ENCODE measurements at regions not wholly inside any gene's neighbourhood (a gene's known extent, or its start where the extent isn't known, plus 50 kb on each side); places are given as distances from the start of the nearest gene placed in this dataset.

DNA sequence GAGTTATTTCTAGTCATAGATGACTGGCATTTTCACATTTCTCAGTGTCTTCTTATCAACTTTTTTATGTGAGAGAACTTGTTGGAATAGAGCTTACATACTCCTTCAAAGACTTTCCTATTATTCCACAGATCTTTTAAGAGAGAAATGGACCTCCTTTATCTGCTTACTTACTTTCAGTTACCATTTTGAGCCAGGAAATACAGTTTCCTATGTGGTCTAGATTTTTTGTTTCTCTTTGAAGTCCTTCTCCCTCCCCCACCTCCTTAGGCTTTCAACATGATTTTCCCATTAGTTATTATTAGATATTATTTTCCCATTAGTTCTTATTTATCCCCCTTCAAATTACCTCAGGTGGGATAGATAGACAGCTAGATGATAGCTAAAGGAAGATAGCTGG is 289.1 kb upstream of the ITGA1 start:
- no peak for DNase-seq (ENCODE audit: low spot score)

DNA sequence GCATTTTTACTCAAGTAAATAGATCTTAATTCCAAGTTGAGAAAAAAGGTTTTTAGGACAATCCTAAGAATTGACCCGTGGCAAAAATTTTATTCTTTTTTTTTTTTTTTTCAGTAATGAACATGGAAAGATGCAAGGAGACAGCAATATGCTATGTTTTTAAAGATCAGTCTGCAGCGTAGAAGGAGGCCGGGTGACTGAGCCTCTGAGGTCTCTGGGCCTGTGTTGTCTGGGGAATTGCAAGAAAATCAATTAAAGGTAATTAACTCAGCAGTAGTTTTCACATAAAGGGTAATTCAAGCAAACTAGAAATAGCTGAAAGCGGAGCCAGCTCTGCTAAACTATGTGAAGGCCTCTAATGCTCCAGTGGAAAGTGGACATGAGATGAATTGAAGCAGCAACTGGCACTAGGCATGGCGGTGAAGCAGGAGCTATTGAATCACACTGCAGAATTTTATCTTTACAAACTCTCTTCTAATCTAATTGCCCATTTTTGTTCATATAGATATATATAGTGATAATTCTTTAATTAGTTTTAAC is 285.2 kb upstream of the ITGA1 start:
- DNase-seq (ENCODE audit: low spot score): no peak

DNA sequence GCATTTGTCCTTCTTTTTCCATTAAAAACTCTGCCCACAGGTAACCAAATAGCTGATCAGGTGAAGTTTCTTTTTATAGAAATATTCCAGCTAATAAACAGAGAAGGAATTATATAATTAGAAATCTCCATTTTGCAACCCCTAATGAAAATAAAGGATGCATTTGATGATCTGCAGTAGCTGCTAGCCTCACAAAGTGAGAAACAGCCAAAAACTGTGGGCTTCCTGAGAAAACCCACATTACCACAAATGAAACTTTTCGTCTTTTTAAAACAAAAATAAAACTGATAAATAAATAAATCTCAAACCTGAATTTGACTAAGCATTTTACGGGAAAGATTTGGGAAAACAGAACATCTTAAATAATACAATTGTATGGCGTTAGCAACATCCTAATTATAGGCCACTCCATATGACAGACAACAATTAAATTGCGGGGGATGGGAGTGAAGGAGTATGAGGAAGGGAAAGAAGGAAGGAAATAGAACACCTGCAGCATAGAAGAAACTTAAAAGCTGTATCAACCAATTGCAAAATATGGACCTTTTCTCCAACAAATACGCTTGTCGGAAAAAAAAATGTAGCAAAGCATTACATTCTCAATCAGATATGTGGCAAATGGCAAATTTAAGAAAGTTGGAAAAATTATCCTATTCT is 283.0 kb upstream of the ITGA1 start:
- no peak for DNase-seq (ENCODE audit: low spot score)

DNA sequence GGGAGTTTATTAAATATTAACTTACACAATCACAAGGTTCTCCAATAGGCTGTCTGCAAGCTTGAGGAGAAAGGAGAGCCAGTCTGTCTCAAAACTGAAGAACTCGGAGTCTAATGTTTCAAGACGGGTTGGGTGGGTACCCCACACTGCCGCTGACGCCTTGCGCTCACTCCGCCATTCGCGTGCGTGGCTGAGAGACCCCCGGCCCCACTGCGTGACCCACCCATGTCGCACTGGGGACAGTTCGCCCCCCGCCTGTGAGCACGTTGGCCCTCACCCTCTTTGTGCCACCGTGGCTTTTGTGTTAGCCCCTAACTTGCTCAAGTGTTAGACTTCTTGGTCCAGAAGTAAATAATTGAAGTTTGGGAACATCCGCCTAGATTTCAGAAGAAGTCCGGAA is 270.0 kb upstream of the ITGA1 start:
- DNase-seq (ENCODE audit: low spot score): no peak

DNA sequence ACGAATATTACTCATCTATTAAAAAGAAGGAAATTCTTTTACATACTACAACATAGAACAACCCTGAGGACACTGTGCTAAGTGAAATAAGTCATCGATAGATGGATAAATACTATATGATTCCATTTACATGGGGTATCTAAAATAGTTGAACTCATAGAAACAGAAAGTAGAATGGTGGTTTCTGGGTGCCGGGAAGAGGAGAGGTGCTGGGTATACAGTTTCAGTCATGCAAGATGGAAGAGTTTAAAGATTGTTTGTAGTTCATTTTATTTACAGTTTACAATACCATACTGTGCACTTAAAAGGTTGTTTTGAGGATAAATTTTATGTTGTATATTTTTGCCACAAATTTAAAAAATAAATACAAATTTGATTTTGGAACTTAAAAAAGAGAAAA is 267.5 kb upstream of the ITGA1 start:
- no peak for DNase-seq (ENCODE audit: low spot score)

DNA sequence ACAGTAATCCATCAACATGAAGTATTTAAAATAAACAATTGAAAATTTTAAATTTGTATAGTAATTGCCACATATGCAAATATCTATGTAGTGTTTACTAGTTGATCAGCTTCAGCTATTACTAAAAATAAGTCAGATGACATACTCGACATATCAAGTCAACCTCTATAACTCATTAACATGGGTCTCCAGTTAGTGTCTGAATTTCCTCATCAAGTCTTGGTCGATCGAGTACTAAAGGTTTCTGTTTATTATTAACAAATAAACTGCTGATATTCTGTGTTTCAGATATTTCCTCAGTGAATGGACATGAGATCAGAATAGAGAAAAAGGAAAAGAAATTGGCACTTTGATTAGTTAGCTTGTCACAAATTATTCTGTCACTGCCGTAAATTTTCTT is 266.5 kb upstream of the ITGA1 start:
- DNase-seq (ENCODE audit: low spot score): no peak

DNA sequence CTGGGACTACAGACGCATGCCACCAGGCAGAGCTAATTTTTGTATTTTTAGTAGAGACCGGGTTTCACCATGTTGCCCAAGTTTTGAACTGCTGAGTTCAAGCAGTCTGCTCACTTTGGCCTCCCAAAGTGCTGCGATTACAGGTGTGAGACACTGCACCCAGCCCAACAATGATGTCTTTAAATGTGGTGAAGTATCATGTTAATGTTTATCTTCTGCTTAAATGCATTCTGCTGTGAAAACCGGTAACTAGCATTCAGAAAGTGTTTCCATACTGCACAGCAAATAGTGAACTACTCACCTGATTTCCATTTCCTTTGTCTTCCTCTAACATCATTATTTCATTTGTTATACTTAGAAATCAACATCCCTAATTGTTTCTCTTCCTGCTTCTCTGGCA is 264.0 kb upstream of the ITGA1 start:
- DNase-seq (ENCODE audit: low spot score): no peak

DNA sequence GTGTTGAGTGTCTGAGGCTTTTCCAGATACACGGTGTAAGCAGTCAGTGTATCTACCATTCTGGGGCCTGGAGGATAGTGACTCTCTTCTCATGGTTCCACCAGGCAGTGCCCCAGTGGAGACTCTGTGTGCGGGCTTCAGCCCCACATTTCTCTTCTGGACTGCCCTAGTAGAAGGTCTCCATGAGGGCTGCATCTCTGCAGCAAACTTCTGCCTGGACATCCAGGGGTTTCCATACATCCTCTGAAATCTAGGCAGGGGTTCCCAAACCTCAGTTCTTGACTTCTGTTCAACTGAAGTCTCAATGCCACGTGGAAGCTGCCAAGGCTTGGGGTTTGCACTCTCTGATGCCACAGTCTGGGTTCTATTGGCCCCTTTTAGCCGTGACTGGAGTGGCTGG is 256.6 kb upstream of the ITGA1 start:
- DNase-seq (ENCODE audit: low spot score): no peak

DNA sequence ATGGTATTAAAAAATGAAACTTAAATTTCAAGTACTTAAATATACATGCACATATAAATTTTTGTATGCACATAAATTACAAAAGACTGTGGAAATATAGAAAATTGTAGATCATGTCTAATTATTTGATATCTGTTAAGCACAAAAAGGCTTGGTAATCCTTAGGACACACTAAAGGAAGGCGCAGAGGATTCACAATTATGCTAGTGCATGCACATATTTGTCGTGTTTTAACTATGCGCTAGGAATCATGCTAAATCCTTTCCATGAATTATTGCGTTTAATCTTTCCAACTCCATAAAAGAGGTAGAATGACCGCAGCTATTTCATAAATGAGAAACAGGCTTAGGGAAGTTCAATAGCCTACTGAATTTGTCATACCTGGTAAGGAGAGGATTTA is 244.1 kb upstream of the ITGA1 start:
- no peak for DNase-seq (ENCODE audit: low spot score)

DNA sequence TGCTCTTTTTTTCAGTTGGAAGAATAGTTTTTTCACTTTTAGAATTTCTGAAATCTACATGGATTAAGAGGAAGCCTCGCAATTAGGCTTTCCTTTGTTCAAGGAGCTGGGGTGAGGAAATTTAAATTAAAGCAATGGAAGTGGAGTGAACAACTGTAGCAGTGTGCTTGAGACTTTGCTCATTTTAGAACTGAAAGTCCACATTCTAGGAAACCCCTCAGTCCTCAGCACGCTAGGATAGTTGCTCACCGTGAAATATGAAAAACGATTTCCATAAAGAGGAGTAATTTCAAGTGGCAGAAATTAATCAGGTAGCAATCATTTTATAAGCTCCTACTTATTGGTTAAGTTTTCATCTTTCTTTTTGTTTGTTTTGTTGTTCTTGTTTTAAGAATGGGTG is 243.0 kb upstream of the ITGA1 start:
- DNase-seq (ENCODE audit: low spot score): no peak

DNA sequence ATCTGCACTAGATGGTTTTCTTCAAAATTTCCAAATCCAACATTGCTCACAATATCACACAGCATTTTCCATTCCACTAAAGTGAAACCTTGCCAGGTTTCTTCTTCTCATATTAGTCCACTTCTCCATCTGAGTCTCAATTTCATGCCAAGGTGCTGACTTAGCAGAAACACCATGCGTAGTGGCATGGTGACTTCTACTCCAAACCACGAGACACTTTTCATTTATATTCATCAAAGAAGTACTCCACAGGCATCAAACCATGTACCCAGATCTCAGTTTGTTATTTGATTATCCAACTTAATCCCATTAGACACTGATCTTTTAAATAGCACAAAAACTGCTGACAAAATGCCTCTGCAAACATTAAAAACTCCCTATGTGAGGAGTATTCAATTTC is 233.4 kb upstream of the ITGA1 start:
- DNase-seq (ENCODE audit: low spot score): no peak

DNA sequence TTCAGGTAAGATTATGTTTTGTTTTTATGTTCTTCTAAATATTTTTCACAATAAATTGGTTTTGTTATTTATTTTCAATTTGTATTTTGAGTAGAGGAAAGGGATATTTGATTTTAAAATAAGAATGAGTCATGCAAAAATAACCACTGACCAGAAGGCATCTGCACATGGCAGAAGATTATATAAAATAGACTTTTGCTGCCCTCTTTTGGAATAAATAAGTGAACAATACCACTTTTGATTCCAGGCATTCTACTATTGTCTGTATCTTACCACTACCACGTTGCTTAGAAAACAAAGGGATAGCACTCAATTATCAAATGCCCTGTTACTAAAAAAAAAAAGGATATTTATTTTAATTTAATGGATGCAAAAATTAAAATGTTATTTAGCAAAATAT is 227.3 kb upstream of the ITGA1 start:
- no peak for DNase-seq (ENCODE audit: low spot score)

DNA sequence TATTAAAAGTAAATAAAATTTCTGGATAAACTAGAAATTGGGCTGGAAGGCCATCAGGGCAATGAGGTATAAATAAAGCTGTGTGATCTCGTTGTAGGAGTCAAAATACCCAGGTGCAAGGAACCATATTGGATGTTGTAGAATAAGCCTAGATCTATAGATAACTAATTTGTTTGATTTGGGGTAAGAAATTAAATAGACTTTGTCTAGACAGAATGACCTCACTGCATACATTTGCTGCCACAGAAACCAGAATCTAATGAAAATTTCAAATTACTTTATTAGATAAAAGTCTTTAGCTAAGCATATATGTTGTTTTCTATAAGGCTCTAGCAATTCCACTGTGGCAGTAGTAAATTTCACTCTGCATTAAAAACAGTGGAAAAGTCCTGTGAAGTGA is 225.2 kb upstream of the ITGA1 start:
- no peak for DNase-seq (ENCODE audit: low spot score)

DNA sequence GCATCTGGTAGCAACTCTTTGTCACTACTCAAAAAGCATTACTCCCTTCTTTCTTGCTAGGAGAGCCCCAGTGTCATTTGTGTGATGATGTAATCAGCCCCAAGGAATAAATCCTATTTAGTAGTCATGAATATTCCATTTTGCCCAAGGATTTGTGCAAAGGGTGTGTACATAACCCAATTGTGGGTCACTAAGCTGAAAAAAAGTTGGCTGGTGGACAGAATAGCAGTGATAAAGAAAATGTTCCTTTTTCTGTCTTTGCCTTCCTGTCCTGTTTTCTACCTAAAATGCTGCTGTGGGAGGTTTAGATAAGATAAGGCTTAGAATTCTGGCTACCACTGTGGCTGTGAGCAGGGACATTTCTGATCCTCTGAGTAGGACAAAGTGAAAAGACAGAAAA is 223.1 kb upstream of the ITGA1 start:
- DNase-seq (ENCODE audit: low spot score): no peak

DNA sequence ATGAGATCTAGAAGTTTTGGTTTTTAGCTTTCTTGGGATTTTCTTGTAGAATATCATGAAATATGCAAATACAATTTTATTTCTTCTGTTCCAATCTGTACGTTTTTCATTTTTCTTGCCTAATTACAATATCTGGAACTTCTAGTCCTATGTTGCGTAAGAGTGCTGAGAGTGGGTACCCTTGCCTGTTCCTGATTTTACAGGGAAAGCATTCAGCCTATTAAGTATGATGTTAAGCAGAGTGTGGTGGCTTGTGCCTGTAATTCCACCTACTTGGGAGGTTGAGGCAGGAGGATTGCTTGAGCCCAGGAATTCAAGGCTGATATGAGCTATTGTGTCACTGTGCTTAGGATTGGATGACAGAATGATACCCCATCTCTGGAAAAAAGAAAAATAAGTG is 210.2 kb upstream of the ITGA1 start:
- no peak for DNase-seq (ENCODE audit: low spot score)

DNA sequence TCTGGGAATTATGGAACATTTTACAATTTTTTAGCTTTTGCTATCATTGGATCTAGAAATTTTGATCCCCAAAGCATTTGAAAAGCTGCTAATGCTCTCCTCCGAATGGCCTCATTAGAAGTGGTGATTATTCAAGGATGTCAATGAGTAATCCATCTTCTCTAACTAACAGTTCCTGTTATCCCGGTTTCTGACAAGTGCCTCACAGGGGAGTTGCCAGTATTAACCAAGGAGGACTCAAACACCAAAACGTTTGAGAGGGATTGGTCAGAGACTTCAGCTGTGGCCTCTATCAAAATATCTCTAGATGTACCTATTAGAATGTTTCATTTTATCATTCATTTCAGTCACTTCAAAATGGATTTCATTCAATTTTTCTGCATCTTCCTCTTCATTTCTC is 208.3 kb upstream of the ITGA1 start:
- DNase-seq (ENCODE audit: low spot score): no peak

DNA sequence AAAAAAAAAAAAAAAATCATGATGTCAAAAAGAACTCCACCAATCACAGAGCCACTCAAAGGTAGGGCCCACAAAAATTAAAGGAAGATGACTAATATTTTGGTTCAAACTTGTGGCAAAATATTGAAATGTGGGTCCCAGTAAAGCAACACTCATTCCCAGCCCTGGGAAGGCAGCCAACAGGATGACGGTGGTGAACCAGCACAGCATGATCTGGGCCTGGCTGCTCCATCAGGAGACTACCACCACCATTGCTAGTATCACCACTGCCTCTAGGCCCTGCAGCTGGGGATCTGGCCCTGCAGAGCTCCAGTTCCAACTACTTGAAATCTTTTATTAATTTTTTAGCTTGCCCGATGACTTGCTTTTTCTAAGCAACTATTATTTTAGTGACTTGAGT is 206.8 kb upstream of the ITGA1 start:
- DNase-seq (ENCODE audit: low spot score): no peak

DNA sequence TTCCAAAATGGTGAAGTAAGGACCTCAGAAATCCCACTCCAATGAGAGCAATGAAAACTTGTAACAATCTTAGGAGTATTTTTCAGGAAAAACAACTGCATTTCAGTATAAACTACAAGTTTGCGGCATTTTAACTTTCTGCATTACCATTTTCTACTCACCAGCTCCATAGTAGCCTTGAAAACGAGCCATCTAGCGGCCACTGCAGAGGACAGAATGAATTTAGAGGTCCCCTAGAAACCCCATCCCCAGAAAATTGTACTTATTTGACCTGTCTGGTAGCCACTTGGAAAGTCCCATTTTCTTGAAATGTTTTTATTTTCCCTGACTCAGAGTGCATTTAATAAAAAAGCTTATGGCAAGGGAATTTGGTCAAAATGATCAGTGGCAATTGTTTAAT is 205.4 kb upstream of the ITGA1 start:
- no peak for DNase-seq (ENCODE audit: low spot score)

DNA sequence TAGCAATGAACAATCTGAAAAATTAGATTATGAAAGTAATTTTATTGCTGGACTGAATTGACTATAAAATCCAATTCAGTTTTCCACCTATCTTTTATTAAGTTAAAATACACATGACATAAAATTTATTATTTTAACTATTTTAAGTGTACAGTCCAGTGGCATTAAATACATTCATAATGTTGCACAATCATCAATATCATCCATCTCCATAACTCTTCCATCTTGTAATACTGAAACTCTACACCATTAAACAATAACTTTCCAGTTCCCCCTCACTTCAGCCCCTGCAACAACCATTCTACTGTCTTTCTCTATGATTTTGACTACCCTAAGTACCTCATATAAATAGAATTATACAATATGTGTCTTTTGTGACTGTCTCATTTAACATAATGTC is 200.6 kb upstream of the ITGA1 start:
- no peak for DNase-seq (ENCODE audit: low spot score)

DNA sequence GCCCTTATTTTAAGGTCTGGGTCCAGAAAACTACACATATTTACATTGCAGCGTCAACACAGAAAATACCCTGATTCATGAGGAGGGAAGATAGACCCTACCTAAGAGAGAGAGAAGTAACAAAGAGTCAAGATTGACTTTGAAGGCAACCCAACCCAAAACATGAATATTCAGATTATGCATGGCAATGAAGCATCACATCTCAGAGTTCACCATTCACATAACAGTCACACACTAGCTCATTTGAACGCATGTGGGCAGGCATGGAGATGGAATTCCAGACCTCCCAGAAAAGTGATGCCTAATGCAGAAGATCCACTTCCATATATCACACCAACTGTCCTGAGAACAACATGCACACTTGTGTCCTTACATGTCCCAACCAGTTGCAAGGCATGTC is 190.1 kb upstream of the ITGA1 start:
- no peak for DNase-seq (ENCODE audit: low spot score)

DNA sequence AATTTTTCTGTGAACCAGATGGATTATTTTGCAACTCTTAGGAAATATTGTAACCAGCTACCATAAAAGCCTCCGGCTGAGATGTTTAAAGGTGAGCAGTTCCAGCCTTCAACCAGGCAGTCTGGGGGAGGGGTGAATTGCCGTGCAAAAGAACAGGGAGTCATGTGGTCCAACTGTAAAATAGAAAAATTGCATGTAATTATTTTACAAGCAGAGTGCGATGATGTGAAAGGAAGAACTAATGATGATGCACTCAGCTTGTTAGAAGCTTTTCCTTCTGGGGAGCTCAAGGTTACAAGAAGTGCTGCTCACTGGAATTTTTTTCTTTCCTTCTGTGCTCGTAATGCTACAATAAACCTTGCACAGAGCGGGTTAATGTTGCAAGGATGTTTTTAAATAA is 188.7 kb upstream of the ITGA1 start:
- DNase-seq (ENCODE audit: low spot score): no peak

DNA sequence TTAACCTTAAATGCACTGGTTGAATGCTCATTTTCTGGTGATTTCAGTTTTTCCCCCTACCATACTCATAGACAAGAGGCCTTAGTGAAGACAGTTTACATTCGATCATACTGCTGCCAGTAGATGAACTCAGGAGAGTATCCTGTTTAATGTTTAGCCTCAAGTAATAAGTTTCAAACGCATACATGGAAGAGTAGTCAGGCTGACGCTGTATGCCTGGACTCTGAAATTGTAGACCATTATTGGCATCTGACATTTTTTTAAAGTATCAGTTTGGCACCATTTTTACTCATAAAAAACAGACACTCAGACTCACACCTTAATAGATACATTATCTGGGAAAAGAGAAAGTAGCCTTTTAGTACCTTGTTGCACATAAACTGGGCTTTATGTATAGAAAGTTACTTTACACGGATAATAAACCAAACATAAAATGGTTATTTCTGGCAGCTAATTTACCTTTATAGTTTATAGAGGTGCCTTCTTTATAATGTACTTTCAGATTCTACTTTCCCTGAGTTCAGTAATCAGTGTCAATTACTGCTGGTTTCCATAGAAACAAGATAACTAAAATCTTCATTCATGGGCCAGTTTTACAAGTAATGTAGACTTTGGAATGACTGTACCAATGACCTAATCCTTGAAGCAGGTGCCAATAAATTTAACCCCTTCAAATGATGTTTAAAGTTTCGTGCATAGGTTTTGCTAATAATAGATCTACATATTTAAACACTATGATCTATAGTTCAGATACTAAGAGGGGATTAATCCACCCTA is 183.8 kb upstream of the ITGA1 start:
- DNase-seq (ENCODE audit: low spot score): no peak

DNA sequence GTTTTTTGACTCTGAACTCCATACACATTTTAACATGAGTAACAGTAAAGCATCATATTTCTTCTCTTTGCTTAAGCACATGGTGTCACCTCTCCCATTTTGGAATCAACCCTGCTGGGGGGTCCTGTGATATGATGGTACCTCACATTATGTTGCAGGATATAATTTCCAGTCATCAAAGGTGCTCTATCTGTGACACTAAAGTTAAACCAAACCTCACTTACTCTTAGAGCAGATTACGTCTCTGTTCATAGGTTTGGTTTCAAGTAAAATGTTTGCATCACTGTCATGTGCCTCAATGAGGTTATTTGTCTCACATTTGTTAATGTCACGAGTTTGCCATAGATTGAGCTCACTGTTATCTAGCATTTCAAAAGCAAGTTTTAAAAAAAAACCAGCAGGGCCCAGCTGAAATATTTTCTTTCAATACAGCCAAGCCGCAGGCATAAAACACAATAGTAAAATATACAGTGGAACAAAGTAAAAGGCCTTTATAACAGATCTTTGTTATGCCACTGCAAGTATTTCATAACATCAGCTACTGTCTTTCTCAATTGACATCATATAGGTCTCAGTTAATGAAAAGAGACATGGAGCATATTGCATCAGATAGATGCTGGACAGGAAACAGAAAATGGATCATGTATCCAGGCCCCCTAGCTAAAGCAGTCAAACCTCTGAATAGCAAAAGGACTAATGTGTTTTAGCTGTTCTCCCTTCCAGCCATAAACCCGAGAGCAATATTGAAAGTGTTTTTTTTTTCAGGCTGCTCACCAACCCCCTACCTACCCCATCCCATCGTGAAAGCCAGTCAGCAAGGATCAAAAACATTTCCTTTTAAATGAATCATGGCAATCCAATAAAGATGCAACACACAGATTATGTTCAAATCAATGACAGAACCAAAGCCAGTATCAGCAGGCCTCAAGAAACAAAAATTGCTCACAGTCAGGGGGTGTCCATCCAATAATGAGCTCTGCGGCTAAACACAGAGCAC is 182.1 kb upstream of the ITGA1 start:
- no peak for DNase-seq (ENCODE audit: low spot score)
